SK-N-SH (cell line): ENCODE measurements at regions not wholly inside any gene's neighbourhood (a gene's known extent, or its start where the extent isn't known, plus 50 kb on each side); places are given as distances from the start of the nearest gene placed in this dataset.

Experiments
- CTCF ChIA-PET: fragments of 300-600, 350-600 bp; formaldehyde crosslinking; extraction: SDS; loops from one replicate; lab custom pipeline; 2021; lab: Yijun Ruan, JAX
- POLR2A ChIA-PET: fragments of 350-600 bp; sonication (Branson Sonifier 250); formaldehyde crosslinking; extraction: SDS; loops from one replicate; lab custom pipeline; 2020; ENCODE audit warnings: antibody characterized with exemption, inconsistent platforms; lab: Yijun Ruan, JAX
- DNase-seq: peaks from one replicate; pipeline ENCODE4 v3.0.0; 2012
- H2AFZ ChIP-seq: fragments of 200-600 bp; sonication (generic); 2 replicates; pipeline ENCODE4 v1.8.1; 2016; ENCODE audit warnings: antibody characterized with exemption, mild to moderate bottlenecking, low read depth
- H3F3A ChIP-seq: fragments of 200-600 bp; sonication (generic); replicated peaks from 2 replicates; pipeline ENCODE3; 2016; ENCODE audit warnings: antibody characterized with exemption, mild to moderate bottlenecking; ENCODE audit not compliant: insufficient read depth
- H3K27ac ChIP-seq, 2 experiments: fragments of 200-500 bp in 1 of 2; fragments of 200-600 bp in 1 of 2; sonication (Bioruptor generic) in 1 of 2; sonication (generic), shearing (Covaris generic) in 1 of 2; 2 replicates each; pipeline versions ENCODE4 v1.5.1 to v1.6.1; 2014 to 2016; ENCODE audit warnings: low read depth in 2 of 2, inconsistent platforms in 1 of 2, low read length in 1 of 2, mild to moderate bottlenecking in 1 of 2, mixed read lengths in 1 of 2
- H3K27me3 ChIP-seq: fragments of 200-600 bp; sonication (generic), shearing (Covaris generic); 2 replicates; pipeline ENCODE4 v1.6.1; 2016; ENCODE audit warnings: mixed run types; ENCODE audit not compliant: insufficient read depth
- H3K36me3 ChIP-seq, 2 experiments: fragments of 200-500 bp in 1 of 2; fragments of 200-600 bp in 1 of 2; sonication (Bioruptor generic) in 1 of 2; sonication (generic) in 1 of 2; replicated peaks in 1 of 2; 2 replicates each; pipeline versions ENCODE3 to v1.5.1; 2014 to 2016; ENCODE audit warnings: low read length in 1 of 2, mild to moderate bottlenecking in 1 of 2; ENCODE audit not compliant: insufficient read depth in 2 of 2, control insufficient read depth in 1 of 2
- H3K4me1 ChIP-seq, 2 experiments: fragments of 200-500 bp in 1 of 2; fragments of 200-600 bp in 1 of 2; sonication (Bioruptor generic) in 1 of 2; sonication (generic), shearing (Covaris generic) in 1 of 2; 2 replicates each; pipeline versions ENCODE4 v1.5.1 to v1.6.1; 2014 to 2016; ENCODE audit warnings: low read depth in 1 of 2, low read length in 1 of 2, mixed run types in 1 of 2; ENCODE audit not compliant: insufficient read depth in 2 of 2, control insufficient read depth in 1 of 2
- H3K4me2 ChIP-seq: fragments of 200-600 bp; sonication (generic), shearing (Covaris generic); 2 replicates; pipeline ENCODE4 v1.6.1; 2017; ENCODE audit warnings: mixed run types
- H3K4me3 ChIP-seq, 2 experiments: fragments of 200-500 bp in 1 of 2; fragments of 200-600 bp in 1 of 2; sonication (Bioruptor generic) in 1 of 2; sonication (generic), shearing (Covaris generic) in 1 of 2; 2 replicates each; pipeline versions ENCODE4 v1.5.1 to v1.8.1; 2014 to 2016; ENCODE audit warnings: low read depth in 2 of 2, inconsistent platforms in 1 of 2, low read length in 1 of 2, mild to moderate bottlenecking in 1 of 2, mixed read lengths in 1 of 2, moderate library complexity in 1 of 2
- H3K79me2 ChIP-seq: fragments of 200-600 bp; sonication (generic); 2 replicates; pipeline ENCODE4 v1.8.1; 2017; ENCODE audit warnings: mild to moderate bottlenecking; ENCODE audit not compliant: insufficient read depth
- H3K9ac ChIP-seq: fragments of 200-600 bp; sonication (generic); 2 replicates; pipeline ENCODE4 v1.6.1; 2017; ENCODE audit warnings: mixed run types
- H3K9me2 ChIP-seq: fragments of 200-600 bp; sonication (generic); 2 replicates; pipeline ENCODE4 v1.6.1; 2017; ENCODE audit warnings: mixed run types
- H3K9me3 ChIP-seq: fragments of 200-600 bp; sonication (generic); 2 replicates; pipeline ENCODE4 v1.6.1; 2017; ENCODE audit warnings: mixed run types, mild to moderate bottlenecking, moderate library complexity
- H4K20me1 ChIP-seq: fragments of 200-600 bp; sonication (generic); 2 replicates; pipeline ENCODE4 v1.6.1; 2017; ENCODE audit warnings: mild to moderate bottlenecking, mixed run types; ENCODE audit not compliant: insufficient read depth
- ELF1 ChIP-seq: IDR thresholded peaks from 2 replicates; pipeline ENCODE4 v1.4.0; 2012
- FOSL2 ChIP-seq: IDR thresholded peaks from 2 replicates; pipeline ENCODE4 v1.4.0; 2012; ENCODE audit warnings: low read depth, mild to moderate bottlenecking, moderate library complexity, borderline replicate concordance
- FOXJ3 ChIP-seq: sonication (generic); formaldehyde crosslinking; IDR thresholded peaks from 2 replicates; pipeline ENCODE4 v1.5.1; 2020; ENCODE audit warnings: mild to moderate bottlenecking, missing genetic modification reagents
- FOXM1 ChIP-seq: IDR thresholded peaks from 2 replicates; pipeline ENCODE4 v1.4.0; 2012; ENCODE audit warnings: low read depth, mild to moderate bottlenecking
- GABPA ChIP-seq: IDR thresholded peaks from 2 replicates; pipeline ENCODE4 v1.4.0; 2012; ENCODE audit warnings: low read depth, mild to moderate bottlenecking
- GATA2 ChIP-seq: sonication (generic); formaldehyde crosslinking; IDR thresholded peaks from 2 replicates; pipeline ENCODE4 v1.5.0; 2020; ENCODE audit warnings: mild to moderate bottlenecking, missing genetic modification reagents
- IRF3 ChIP-seq: fragments of 150-350 bp; IDR thresholded peaks from 2 replicates; pipeline ENCODE4 v1.6.1; 2016; ENCODE audit warnings: mild to moderate bottlenecking, low read depth, low read length
- MXI1 ChIP-seq: IDR thresholded peaks from 2 replicates; pipeline ENCODE4 v1.6.1; 2012; ENCODE audit warnings: mild to moderate bottlenecking, low read depth, low read length, improper control_type of control experiment
- NFIC ChIP-seq: IDR thresholded peaks from 2 replicates; pipeline ENCODE4 v1.4.0; 2012; ENCODE audit warnings: borderline replicate concordance
- POLR2AphosphoS5 ChIP-seq: IDR thresholded peaks from 2 replicates; pipeline ENCODE4 v1.6.1; 2012; ENCODE audit warnings: low read depth, low read length
- RAD21 ChIP-seq: IDR thresholded peaks from 2 replicates; pipeline ENCODE4 v1.6.1; 2012; ENCODE audit warnings: mild to moderate bottlenecking, low read length
- RFX5 ChIP-seq: IDR thresholded peaks from 2 replicates; pipeline ENCODE4 v1.6.1; 2012; ENCODE audit warnings: mild to moderate bottlenecking, improper control_type of control experiment, low read length
- SMC3 ChIP-seq: IDR thresholded peaks from 2 replicates; pipeline ENCODE4 v1.6.1; 2012; ENCODE audit warnings: low read depth, low read length, improper control_type of control experiment
- TCF12 ChIP-seq: IDR thresholded peaks from 2 replicates; pipeline ENCODE4 v1.4.0; 2012
- YY1 ChIP-seq: IDR thresholded peaks from 2 replicates; pipeline ENCODE4 v1.4.0; 2012; ENCODE audit warnings: low read depth, mild to moderate bottlenecking
- WGBS: methylation state at CpG from one replicate; pipeline ENCODE4 v1.1.6; 2017; ENCODE audit warnings: low lambda C conversion rate; 5-methylcytosine and 5-hydroxymethylcytosine counted together
- TF ChIP-seq, protein P1 (sequence below): fragments of 200-600 bp; sonication (generic); IDR thresholded peaks from 2 replicates; pipeline ENCODE4 v1.6.1; 2017; ENCODE audit warnings: antibody characterized with exemption, mild to moderate bottlenecking, moderate library complexity
- TF ChIP-seq, protein P2 (sequence below): IDR thresholded peaks from 2 replicates; pipeline ENCODE4 v1.6.1; 2012; ENCODE audit warnings: mild to moderate bottlenecking, low read depth, low read length, moderate library complexity
- TF ChIP-seq, protein P3 (sequence below): IDR thresholded peaks from 2 replicates; pipeline ENCODE4; 2012
- TF ChIP-seq, protein P4 (sequence below): fragments of 150-350 bp; IDR thresholded peaks from 2 replicates; pipeline ENCODE4 v1.6.1; 2017; ENCODE audit warnings: antibody characterized with exemption, low read length, low read depth, borderline replicate concordance

GRCh38 chr1:105655032-105655431, 1401.4 kb upstream of the PRMT6 start (continued):
- TF ChIP-seq, protein P1, sequence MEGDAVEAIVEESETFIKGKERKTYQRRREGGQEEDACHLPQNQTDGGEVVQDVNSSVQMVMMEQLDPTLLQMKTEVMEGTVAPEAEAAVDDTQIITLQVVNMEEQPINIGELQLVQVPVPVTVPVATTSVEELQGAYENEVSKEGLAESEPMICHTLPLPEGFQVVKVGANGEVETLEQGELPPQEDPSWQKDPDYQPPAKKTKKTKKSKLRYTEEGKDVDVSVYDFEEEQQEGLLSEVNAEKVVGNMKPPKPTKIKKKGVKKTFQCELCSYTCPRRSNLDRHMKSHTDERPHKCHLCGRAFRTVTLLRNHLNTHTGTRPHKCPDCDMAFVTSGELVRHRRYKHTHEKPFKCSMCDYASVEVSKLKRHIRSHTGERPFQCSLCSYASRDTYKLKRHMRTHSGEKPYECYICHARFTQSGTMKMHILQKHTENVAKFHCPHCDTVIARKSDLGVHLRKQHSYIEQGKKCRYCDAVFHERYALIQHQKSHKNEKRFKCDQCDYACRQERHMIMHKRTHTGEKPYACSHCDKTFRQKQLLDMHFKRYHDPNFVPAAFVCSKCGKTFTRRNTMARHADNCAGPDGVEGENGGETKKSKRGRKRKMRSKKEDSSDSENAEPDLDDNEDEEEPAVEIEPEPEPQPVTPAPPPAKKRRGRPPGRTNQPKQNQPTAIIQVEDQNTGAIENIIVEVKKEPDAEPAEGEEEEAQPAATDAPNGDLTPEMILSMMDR = no peak
- TF ChIP-seq, protein P2, sequence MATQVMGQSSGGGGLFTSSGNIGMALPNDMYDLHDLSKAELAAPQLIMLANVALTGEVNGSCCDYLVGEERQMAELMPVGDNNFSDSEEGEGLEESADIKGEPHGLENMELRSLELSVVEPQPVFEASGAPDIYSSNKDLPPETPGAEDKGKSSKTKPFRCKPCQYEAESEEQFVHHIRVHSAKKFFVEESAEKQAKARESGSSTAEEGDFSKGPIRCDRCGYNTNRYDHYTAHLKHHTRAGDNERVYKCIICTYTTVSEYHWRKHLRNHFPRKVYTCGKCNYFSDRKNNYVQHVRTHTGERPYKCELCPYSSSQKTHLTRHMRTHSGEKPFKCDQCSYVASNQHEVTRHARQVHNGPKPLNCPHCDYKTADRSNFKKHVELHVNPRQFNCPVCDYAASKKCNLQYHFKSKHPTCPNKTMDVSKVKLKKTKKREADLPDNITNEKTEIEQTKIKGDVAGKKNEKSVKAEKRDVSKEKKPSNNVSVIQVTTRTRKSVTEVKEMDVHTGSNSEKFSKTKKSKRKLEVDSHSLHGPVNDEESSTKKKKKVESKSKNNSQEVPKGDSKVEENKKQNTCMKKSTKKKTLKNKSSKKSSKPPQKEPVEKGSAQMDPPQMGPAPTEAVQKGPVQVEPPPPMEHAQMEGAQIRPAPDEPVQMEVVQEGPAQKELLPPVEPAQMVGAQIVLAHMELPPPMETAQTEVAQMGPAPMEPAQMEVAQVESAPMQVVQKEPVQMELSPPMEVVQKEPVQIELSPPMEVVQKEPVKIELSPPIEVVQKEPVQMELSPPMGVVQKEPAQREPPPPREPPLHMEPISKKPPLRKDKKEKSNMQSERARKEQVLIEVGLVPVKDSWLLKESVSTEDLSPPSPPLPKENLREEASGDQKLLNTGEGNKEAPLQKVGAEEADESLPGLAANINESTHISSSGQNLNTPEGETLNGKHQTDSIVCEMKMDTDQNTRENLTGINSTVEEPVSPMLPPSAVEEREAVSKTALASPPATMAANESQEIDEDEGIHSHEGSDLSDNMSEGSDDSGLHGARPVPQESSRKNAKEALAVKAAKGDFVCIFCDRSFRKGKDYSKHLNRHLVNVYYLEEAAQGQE = no peak
- no peak for TF ChIP-seq ELF1
- TF ChIP-seq, protein P3, sequence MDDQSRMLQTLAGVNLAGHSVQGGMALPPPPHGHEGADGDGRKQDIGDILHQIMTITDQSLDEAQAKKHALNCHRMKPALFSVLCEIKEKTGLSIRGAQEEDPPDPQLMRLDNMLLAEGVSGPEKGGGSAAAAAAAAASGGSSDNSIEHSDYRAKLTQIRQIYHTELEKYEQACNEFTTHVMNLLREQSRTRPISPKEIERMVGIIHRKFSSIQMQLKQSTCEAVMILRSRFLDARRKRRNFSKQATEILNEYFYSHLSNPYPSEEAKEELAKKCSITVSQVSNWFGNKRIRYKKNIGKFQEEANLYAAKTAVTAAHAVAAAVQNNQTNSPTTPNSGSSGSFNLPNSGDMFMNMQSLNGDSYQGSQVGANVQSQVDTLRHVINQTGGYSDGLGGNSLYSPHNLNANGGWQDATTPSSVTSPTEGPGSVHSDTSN = no peak
- no peak for TF ChIP-seq GABPA
- no peak for TF ChIP-seq GATA2 (CRISPR knock-in tag)

- ChIA-PET POLR2A (no interaction called here), CTCF (no interaction called here)
- Histone ChIP-seq H2AFZ (no peak overlapping the region), H3K4me1 (no peaks in the 10 kb centered on the region), H3F3A (no peaks in the 10 kb centered on the region), H3K9ac (no peak overlapping the region), H3K79me2 (no peaks in the 10 kb centered on the region), H3K27me3 (no peaks in the 10 kb centered on the region), H3K36me3 (no peaks in the 10 kb centered on the region), H3K4me2 (no peak overlapping the region), H3K9me2 (no peaks in the 10 kb centered on the region), H3K9me3 (no peaks in the 10 kb centered on the region), H3K4me3 (no peak overlapping the region), H3K27ac (no peak overlapping the region), H4K20me1 (no peaks in the 10 kb centered on the region)
- TF ChIP-seq, protein P3 = no peak
- TF ChIP-seq NFIC = no peak
- no peak for TF ChIP-seq FOXJ3 (CRISPR knock-in tag)
- TF ChIP-seq IRF3 = no peak
- no peak for TF ChIP-seq YY1
- no peak for TF ChIP-seq FOXM1
- no peak for TF ChIP-seq MXI1
- TF ChIP-seq SMC3 = no peak
- no peak for TF ChIP-seq FOSL2
- TF ChIP-seq POLR2AphosphoS5 = no peak
- TF ChIP-seq, protein P4, sequence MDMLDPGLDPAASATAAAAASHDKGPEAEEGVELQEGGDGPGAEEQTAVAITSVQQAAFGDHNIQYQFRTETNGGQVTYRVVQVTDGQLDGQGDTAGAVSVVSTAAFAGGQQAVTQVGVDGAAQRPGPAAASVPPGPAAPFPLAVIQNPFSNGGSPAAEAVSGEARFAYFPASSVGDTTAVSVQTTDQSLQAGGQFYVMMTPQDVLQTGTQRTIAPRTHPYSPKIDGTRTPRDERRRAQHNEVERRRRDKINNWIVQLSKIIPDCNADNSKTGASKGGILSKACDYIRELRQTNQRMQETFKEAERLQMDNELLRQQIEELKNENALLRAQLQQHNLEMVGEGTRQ = no peak
- no peak for TF ChIP-seq RAD21
- no peak for TF ChIP-seq TCF12
- TF ChIP-seq RFX5 = no peak
- TF ChIP-seq GABPA = no peak
- 53% methylated on average over 5 of the region's 5 CpGs for WGBS
- DNase-seq = no peak
Observed at GRCh38 chr1:105664495-105664894, 1392.0 kb upstream of the PRMT6 start.
